Esophagus (tissue), 2 donors: ENCODE measurements at regions not wholly inside any gene's neighbourhood (a gene's known extent, or its start where the extent isn't known, plus 50 kb on each side); places are given as distances from the start of the nearest gene placed in this dataset.

Experiments used
- H3K27ac ChIP-seq, 2 donors: one replicate each; pipeline ENCODE4 v1.5.1; 2013; ENCODE audit warnings: low read depth in 2 of 2, mild to moderate bottlenecking in 2 of 2, inconsistent platforms in 1 of 2, low read length in 1 of 2, moderate library complexity in 1 of 2
- H3K27me3 ChIP-seq, 2 donors: one replicate each; pipeline ENCODE4 v1.6.1; 2013; ENCODE audit warnings: low read length in 2 of 2, control low read depth in 1 of 2, mild to moderate bottlenecking in 1 of 2; ENCODE audit not compliant: insufficient read depth in 2 of 2, control insufficient read depth in 1 of 2
- H3K36me3 ChIP-seq, 2 donors: one replicate each; pipeline ENCODE4 v1.6.1; 2013; ENCODE audit warnings: low read length in 1 of 2; ENCODE audit not compliant: control insufficient read depth in 2 of 2, insufficient read depth in 2 of 2
- H3K4me1 ChIP-seq, 2 donors: one replicate each; pipeline ENCODE4 v1.6.1; 2013; ENCODE audit warnings: low read length in 1 of 2; ENCODE audit not compliant: control insufficient read depth in 2 of 2, insufficient read depth in 2 of 2
- H3K4me3 ChIP-seq, 2 donors: one replicate each; pipeline ENCODE4 v1.5.1; 2013; ENCODE audit warnings: low read length in 2 of 2, mild to moderate bottlenecking in 2 of 2, low read depth in 1 of 2, moderate library complexity in 1 of 2
- H3K9me3 ChIP-seq, 2 donors: one replicate each; pipeline ENCODE4 v1.6.1; 2013; ENCODE audit warnings: mild to moderate bottlenecking in 2 of 2, low read depth in 1 of 2, low read length in 1 of 2, moderate library complexity in 1 of 2; ENCODE audit not compliant: control insufficient read depth in 2 of 2, insufficient read depth in 1 of 2
- WGBS, 2 donors: extraction: QIAGEN DNeasy Blood & Tissue Kit; methylation state at CpG; one replicate each; pipeline ENCODE4 v1.1.7; 2013; 5-methylcytosine and 5-hydroxymethylcytosine counted together
- donor health status: healthy with polysubstance abuse.
- donor health status: Bipolar disorder and iron deficiency.

- no peak overlapping the region for H3K4me3 ChIP-seq
- no peaks in the 10 kb centered on the region for H3K9me3 ChIP-seq
- H3K27me3 ChIP-seq, result no peaks in the 10 kb centered on the region
- H3K27ac ChIP-seq, result no peak overlapping the region
- 45 to 47% methylated on average over 13 to 14 of the region's 14 CpGs for WGBS, 2 donors
- no peaks in the 10 kb centered on the region for H3K36me3 ChIP-seq
- H3K4me1 ChIP-seq, result no peaks in the 10 kb centered on the region
Observed at GRCh38 chr2:239688122-239688681, 287.4 kb upstream of the HDAC4 start.

- Histone ChIP-seq H3K36me3 (no peaks in the 10 kb centered on the region), H3K4me1 (no peaks in the 10 kb centered on the region), H3K27me3 (no peaks in the 10 kb centered on the region), H3K4me3 (no peak overlapping the region), H3K9me3 (no peaks in the 10 kb centered on the region), H3K27ac (no peak overlapping the region)
- 74% methylated on average over 5 of the region's 5 CpGs for WGBS, 2 donors
Observed at GRCh38 chr2:239687441-239687840, 286.6 kb upstream of the HDAC4 start.

DNA sequence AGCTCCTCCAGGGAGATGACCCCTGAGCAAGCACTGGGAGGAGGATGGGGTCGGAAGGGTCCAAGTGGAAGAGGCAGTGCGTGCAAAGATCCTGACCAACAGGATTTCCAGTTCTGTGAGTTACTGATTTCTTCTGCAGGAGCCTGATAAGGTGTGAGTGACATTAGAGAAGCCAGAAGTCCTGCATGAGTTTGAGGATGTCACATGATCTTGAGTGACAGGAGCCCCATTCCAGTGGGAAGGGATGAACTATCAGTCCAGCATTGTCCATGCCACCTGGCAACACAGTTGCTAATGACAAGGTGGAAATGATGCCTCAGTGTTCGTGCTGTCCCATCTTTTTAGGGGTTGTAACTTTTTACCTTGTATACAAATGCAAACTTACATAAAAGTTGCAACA is 285.1 kb upstream of the HDAC4 start:
- Histone ChIP-seq H3K27ac (no peak overlapping the region), H3K9me3 (no peaks in the 10 kb centered on the region), H3K4me1 (no peaks in the 10 kb centered on the region), H3K27me3 (no peaks in the 10 kb centered on the region), H3K36me3 (no peaks in the 10 kb centered on the region), H3K4me3 (no peak overlapping the region)
- 44 to 68% methylated on average over 3 of the region's 3 CpGs for WGBS, 2 donors

DNA sequence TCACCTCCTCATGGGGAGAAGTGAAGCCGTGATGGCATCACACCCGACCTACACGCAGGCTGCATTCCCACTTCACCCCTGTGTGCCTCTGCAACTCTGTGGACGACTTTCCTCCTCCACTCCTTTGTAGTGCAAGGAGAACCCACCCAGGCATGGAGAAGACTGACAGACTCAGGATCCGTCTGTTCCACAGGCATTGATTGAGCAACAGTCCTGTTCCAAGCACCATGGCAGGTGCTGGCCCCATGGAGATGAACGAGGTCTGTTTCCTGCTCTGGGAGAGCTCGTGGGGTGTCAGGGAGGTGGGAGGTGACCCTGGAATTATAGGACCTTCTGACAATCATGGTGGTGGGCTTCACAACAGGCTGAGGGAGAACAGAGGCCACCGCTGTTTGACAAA is 284.7 kb upstream of the HDAC4 start:
- WGBS, 2 donors, result 75 to 79% methylated on average over 8 of the region's 8 CpGs
- Histone ChIP-seq H3K4me1 (no peaks in the 10 kb centered on the region), H3K4me3 (no peak overlapping the region), H3K27me3 (no peaks in the 10 kb centered on the region), H3K36me3 (no peaks in the 10 kb centered on the region), H3K9me3 (no peaks in the 10 kb centered on the region), H3K27ac (no peak overlapping the region)

DNA sequence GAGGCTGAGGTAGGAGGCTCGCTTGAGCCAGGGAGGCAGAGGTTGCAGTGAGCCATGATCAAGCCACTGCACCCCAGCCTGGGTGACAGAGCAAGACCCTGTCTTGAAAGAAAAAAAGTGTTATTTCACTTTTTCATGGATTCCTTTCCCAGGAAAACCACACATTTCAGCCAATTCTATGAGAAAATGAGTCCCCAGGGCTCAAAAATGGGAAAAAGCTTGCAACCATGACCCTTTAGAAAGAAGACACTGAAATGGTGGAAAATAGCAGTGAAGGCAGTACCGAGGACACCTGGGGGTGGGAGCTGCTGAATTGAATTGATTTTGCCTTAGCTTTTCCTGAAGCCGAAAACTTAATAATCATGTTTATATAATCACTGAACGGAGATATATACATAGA is 284.2 kb upstream of the HDAC4 start:
- Histone ChIP-seq H3K4me3 (no peak overlapping the region), H3K9me3 (no peaks in the 10 kb centered on the region), H3K4me1 (no peaks in the 10 kb centered on the region), H3K27ac (no peak overlapping the region), H3K36me3 (no peaks in the 10 kb centered on the region), H3K27me3 (no peaks in the 10 kb centered on the region)
- 84 to 87% methylated on average over 4 of the region's 4 CpGs for WGBS, 2 donors

GRCh38 chr2:239684271-239684810 is 283.5 kb upstream of the HDAC4 start:
- Histone ChIP-seq H3K36me3 (no peaks in the 10 kb centered on the region), H3K27me3 (no peaks in the 10 kb centered on the region), H3K4me3 (no peak overlapping the region), H3K4me1 (no peaks in the 10 kb centered on the region), H3K27ac (no peak overlapping the region), H3K9me3 (no peaks in the 10 kb centered on the region)
- WGBS, 2 donors, result 93 to 95% methylated on average over 6 of the region's 6 CpGs

DNA sequence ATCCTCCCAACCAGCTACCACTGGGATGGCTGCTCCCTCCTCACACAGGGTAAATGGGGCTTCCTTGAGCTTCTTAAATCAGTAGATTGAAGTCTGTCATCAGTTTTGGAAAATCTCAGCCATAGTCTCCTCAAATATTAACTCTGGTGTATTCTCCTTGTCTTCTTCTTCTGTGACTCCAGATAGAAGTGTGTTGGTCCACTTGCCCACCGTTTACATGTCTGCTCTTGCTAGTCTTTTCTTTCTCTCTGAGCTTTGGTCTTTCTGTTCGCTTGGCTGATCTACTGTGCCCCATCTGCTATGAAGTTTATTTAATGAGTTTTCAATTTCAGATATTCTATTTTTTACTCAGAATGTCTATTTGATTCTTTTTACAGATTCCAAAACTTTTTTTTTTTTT is 281.7 kb upstream of the HDAC4 start:
- H3K4me3 ChIP-seq, result no peak overlapping the region
- no peaks in the 10 kb centered on the region for H3K36me3 ChIP-seq
- H3K27me3 ChIP-seq, result no peaks in the 10 kb centered on the region
- 86 to 89% methylated on average over 2 of the region's 2 CpGs for WGBS, 2 donors
- H3K27ac ChIP-seq, result no peak overlapping the region
- H3K4me1 ChIP-seq, result no peaks in the 10 kb centered on the region
- no peaks in the 10 kb centered on the region for H3K9me3 ChIP-seq

DNA sequence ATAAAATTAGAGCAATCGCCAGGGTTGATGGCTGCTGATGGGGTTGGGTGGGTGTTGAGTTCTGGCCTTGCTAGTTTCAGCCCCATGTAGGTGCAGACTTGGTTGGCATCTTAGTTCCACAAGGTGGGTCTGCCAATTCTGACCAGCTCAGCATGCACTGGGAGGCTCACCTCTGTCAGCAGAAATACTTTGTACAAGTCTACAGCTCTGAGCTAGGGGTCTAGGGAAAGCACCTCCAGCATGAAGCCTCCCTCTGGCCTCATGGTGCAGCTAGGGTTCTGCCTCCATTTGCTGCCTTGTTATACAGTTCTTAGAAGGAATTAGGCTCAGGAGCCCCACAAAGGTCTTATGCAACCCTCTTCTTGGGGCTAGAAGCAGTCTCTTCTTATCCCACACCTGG is 278.9 kb upstream of the HDAC4 start:
- no peaks in the 10 kb centered on the region for H3K36me3 ChIP-seq
- H3K4me3 ChIP-seq, result no peak overlapping the region
- WGBS, 2 donors, result 90 to 93% methylated on average over 1 of the region's 1 CpG
- H3K27me3 ChIP-seq, result no peaks in the 10 kb centered on the region
- no peak overlapping the region for H3K27ac ChIP-seq
- no peaks in the 10 kb centered on the region for H3K4me1 ChIP-seq
- no peaks in the 10 kb centered on the region for H3K9me3 ChIP-seq

GRCh38 chr2:239678666-239679296 is 278.0 kb upstream of the HDAC4 start:
- H3K27me3 ChIP-seq, result no peaks in the 10 kb centered on the region
- H3K36me3 ChIP-seq, result no peaks in the 10 kb centered on the region
- H3K9me3 ChIP-seq, result no peaks in the 10 kb centered on the region
- no peaks in the 10 kb centered on the region for H3K4me1 ChIP-seq
- WGBS, 2 donors, result 93 to 96% methylated on average over 22 of the region's 22 CpGs
- no peak overlapping the region for H3K27ac ChIP-seq
- H3K4me3 ChIP-seq, result no peak overlapping the region

GRCh38 chr2:239678186-239678490 is 277.3 kb upstream of the HDAC4 start:
- no peaks in the 10 kb centered on the region for H3K27me3 ChIP-seq
- no peaks in the 10 kb centered on the region for H3K4me1 ChIP-seq
- H3K9me3 ChIP-seq, result no peaks in the 10 kb centered on the region
- H3K36me3 ChIP-seq, result no peaks in the 10 kb centered on the region
- H3K4me3 ChIP-seq, result no peak overlapping the region
- 86 to 87% methylated on average over 8 of the region's 8 CpGs for WGBS, 2 donors
- H3K27ac ChIP-seq, result no peak overlapping the region
